Rectal smooth muscle tissue (tissue), 1 donor: ENCODE measurements at regions not wholly inside any gene's neighbourhood (a gene's known extent, or its start where the extent isn't known, plus 50 kb on each side); places are given as distances from the start of the nearest gene placed in this dataset.
"Not testable (repeated sequence)": the region's sequence is repeated elsewhere in the genome, so short reads cannot be mapped to it uniquely, and the experiment has no call there.

Experiments used
- H3K27ac ChIP-seq: one replicate; pipeline ENCODE4 v1.7.0; 2013; ENCODE audit warnings: low read depth, low read length, inconsistent platforms
- H3K27me3 ChIP-seq: one replicate; pipeline ENCODE4 v1.7.0; 2013; ENCODE audit warnings: low read length; ENCODE audit not compliant: control insufficient read depth, insufficient read depth
- H3K36me3 ChIP-seq: one replicate; pipeline ENCODE4 v1.7.0; 2013; ENCODE audit warnings: low read length; ENCODE audit not compliant: control insufficient read depth, insufficient read depth
- H3K4me1 ChIP-seq: one replicate; pipeline ENCODE4 v1.7.0; 2013; ENCODE audit warnings: low read length; ENCODE audit not compliant: control insufficient read depth, insufficient read depth
- H3K4me3 ChIP-seq: one replicate; pipeline ENCODE4 v1.7.0; 2013; ENCODE audit warnings: low read length
- H3K9ac ChIP-seq: one replicate; pipeline ENCODE4 v1.7.0; 2013; ENCODE audit warnings: low read length

DNA sequence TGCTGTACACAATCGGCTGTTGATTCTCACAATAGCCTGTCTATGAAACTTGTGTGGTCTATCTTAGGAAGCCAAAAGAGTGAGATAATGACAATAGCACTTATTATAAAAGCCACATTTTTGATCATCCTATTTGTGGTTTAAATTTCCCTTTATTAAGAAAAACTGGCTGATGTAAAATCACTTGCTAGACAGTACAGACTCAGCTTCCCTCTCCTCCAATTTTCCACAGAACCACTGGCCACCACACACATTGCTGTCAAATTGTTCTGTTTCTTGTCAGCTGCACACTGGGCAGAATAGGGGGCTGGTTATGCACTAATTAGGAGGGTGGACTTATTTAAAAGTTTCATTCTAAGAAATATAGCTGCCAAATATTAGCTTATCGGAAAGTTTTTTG is 425.9 kb downstream of the EPHA3 start:
- no peak overlapping the region for H3K9ac ChIP-seq
- H3K27me3 ChIP-seq: no peaks in the 10 kb centered on the region
- H3K4me1 ChIP-seq: no peaks in the 10 kb centered on the region
- no peak overlapping the region for H3K4me3 ChIP-seq
- no peak overlapping the region for H3K27ac ChIP-seq
- no peaks in the 10 kb centered on the region for H3K36me3 ChIP-seq

DNA sequence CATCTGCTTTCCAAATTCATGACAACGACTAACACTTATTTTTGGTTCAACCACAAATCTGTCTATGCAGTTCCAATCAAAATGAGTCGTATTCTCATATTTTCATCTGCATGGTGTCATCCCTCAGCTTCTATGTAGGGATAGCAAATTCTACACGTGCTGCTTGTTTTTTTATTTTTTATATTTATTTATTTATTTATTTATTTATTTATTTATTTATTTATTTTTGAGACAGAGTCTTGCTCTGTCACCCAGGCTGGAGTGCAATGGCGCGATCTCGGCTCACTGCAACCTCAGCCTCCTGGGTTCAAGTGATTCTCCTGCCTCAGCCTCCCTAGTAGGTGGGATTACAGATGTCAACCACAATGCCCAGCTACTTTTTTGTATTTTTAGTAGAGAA is 447.2 kb downstream of the EPHA3 start:
- H3K36me3 ChIP-seq, H3K9ac ChIP-seq, H3K27ac ChIP-seq, H3K4me3 ChIP-seq, H3K4me1 ChIP-seq, H3K27me3 ChIP-seq: not testable (repeated sequence)

DNA sequence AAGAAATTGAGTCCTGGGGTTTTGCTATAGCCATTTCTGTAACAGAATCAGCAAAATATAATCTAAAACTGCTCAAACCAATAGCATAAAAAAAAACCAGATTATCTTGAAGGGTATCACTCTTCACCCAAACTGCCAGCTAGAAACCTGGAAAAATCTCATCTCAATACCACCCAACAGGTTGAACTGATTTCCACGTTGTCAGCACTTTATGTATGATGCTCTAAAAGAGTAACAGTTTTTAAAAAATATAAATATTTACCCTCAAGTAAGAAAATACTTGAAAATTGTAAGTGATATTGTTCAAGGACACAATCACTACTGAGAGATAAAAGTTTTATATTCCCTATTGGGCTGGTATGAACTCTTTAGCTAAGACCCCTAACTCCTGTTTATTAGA is 451.3 kb downstream of the EPHA3 start:
- Histone ChIP-seq H3K36me3 (no peaks in the 10 kb centered on the region), H3K9ac (no peak overlapping the region), H3K4me1 (no peaks in the 10 kb centered on the region), H3K27ac (no peak overlapping the region), H3K27me3 (no peaks in the 10 kb centered on the region), H3K4me3 (no peak overlapping the region)

DNA sequence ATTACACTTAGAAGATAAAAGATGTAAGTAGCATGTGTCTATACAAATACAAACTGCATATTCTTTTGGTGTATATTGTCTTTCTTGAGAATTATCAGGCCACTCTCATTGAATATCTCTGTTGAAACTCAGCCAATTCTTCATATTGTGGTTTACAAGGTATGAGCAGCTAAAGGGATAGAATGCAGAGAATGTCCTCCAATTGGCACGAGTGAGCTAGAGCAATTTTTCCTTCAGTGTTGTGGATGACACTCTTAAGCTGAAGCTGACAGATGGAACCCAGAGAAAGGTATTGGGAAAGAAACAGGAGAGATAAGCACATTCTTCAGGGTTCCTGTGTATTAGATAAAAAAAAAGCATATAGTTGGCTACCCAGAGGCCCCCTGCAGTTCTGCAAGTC is 453.1 kb downstream of the EPHA3 start:
- no peaks in the 10 kb centered on the region for H3K4me1 ChIP-seq
- no peaks in the 10 kb centered on the region for H3K27me3 ChIP-seq
- H3K36me3 ChIP-seq: no peaks in the 10 kb centered on the region
- no peak overlapping the region for H3K4me3 ChIP-seq
- no peak overlapping the region for H3K27ac ChIP-seq
- H3K9ac ChIP-seq: no peak overlapping the region

DNA sequence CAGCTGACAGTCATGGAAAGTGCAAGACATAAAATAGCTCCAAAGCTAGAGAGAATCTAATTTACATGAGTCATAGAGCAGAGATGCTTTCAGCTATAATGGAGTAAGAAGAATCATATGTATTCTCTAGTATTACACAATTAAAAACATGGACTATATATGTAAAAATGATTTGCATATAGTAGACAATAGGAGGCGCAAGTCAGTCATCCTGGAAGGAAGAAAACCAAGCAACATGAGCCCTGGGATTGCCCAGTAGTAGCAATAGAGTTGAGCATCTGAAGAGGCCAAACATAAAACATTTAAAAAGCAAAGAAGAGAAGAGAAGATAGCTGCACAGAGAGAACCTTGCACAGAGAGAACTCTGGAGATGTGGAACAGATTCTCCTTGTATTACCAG is 455.0 kb downstream of the EPHA3 start:
- Histone ChIP-seq H3K27me3 (no peaks in the 10 kb centered on the region), H3K4me3 (no peak overlapping the region), H3K9ac (no peak overlapping the region), H3K4me1 (no peaks in the 10 kb centered on the region), H3K27ac (no peak overlapping the region), H3K36me3 (no peaks in the 10 kb centered on the region)

DNA sequence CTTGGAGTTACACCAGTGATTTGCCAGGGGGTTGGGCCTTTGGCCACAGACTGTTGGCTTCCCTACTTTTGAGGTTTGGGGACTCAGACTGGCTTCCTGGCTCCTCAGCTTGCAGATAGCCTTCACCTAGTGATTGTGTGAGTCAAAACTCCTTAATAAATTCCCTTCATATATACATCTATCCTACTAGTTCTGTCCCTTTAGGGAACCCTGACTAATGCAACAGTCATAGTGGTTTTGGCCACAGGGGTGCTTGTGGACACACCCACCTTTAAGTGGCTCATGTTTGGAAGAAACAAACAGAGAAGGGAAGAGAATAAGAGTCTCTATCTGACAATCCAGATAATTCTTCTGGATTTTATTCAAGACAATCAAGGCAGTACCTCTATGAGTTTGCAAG is 457.7 kb downstream of the EPHA3 start:
- Histone ChIP-seq H3K4me1 (no peaks in the 10 kb centered on the region), H3K9ac (no peak overlapping the region), H3K36me3 (no peaks in the 10 kb centered on the region), H3K27me3 (no peaks in the 10 kb centered on the region), H3K4me3 (no peak overlapping the region), H3K27ac (no peak overlapping the region)

DNA sequence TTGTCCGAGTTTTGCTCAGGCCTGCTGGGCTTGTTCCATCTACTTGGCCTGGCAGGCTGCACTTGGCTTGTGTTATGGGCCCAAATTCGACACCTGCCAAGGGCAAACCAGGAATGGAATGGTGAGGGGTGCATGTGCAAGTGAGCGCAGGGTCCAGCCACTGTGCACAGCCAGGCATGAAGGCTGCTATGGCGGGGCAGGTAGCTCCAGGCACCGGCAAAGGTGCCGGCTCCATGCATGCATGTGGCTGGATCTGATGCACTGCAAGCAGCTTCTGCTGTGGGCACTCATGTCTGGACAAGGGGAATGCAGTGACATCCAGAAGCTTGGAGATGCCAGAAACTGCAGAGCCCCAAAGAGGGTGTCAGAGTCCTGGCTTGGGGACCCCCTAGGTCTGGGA is 463.0 kb downstream of the EPHA3 start:
- no peaks in the 10 kb centered on the region for H3K36me3 ChIP-seq
- H3K4me1 ChIP-seq: no peaks in the 10 kb centered on the region
- H3K27me3 ChIP-seq: no peaks in the 10 kb centered on the region
- no peak overlapping the region for H3K9ac ChIP-seq
- H3K27ac ChIP-seq: no peak overlapping the region
- H3K4me3 ChIP-seq: no peak overlapping the region

DNA sequence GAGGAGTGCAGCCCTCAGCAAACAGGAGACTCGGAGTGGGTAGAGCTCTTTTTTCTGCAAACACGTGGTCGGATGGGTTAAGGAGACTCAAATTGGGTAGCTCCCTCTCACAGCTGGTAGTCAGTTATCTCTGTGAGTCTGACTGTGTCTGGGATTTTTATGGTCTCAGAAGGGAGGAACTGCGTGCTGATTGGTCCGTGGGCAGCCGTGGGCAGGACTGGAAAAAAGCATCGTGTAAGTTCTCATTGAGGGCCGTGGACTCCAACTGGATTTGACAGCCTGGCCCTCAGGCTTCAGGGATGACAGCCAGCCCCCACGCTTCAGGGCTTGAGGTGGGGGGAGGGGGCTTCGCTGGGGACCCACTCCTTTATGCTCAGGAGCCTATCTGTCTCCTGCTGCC is 463.9 kb downstream of the EPHA3 start:
- Histone ChIP-seq H3K4me3 (no peak overlapping the region), H3K36me3 (no peaks in the 10 kb centered on the region), H3K4me1 (no peaks in the 10 kb centered on the region), H3K9ac (no peak overlapping the region), H3K27me3 (no peaks in the 10 kb centered on the region), H3K27ac (no peak overlapping the region)

DNA sequence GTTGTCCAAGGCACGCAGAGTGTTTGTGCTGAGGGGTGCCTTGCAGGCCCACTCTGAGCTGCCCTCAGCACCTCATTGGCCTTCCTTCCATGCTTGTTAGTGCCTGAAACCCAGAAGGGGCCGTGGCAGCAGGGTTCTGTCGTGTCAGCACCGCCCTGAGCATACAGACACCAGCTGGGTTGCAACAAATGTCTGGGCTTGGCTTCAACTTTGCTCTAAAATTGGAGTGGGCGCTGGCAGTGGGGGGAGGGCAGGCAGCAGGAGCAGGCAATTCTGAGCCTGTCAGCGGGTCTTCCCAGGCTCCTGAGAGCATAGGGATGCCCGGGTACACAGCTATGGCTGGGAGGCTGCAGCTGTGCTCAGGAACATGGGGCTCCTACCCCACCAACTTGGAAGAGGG is 464.3 kb downstream of the EPHA3 start:
- Histone ChIP-seq H3K9ac (no peak overlapping the region), H3K27ac (no peak overlapping the region), H3K36me3 (no peaks in the 10 kb centered on the region), H3K4me1 (no peaks in the 10 kb centered on the region), H3K27me3 (no peaks in the 10 kb centered on the region), H3K4me3 (no peak overlapping the region)

DNA sequence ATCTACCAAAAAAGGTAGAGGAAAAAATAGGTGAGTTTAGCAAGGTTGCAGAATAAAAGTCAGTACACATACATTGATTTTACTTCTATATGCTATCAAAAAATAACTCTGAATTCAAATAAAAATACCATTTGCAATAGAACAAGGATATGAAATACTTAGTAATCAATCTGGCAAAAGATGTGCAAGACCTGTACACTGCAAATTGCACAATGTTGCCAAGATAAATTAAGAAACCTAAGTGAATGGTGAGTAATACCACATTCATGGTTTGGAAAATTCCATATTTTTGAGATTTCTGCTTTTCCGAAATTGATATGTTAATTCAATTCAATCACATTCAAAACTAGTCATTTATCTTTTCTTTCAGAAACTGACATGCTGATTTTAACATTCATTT is 464.8 kb downstream of the EPHA3 start:
- H3K4me1 ChIP-seq: no peaks in the 10 kb centered on the region
- H3K9ac ChIP-seq: no peak overlapping the region
- no peak overlapping the region for H3K27ac ChIP-seq
- H3K27me3 ChIP-seq: no peaks in the 10 kb centered on the region
- no peak overlapping the region for H3K4me3 ChIP-seq
- H3K36me3 ChIP-seq: no peaks in the 10 kb centered on the region

DNA sequence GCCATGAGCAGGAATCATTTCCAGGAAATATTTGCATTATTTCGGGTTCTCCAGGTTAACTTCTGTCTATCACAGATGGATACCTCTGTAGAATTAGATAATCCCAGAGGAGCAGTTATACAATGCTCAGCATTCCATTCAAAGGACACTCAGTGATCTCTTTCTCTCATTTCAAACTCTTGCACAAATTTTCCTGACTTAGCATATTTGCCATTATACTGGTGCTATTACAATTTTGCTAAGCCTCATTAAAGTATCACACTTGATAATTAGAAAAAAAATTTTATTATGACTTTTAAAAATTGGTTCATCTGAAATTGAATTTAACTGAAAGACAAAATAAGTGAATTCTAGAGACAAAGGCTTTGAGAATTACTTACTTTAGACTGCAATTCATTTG is 469.0 kb downstream of the EPHA3 start:
- Histone ChIP-seq H3K4me3 (no peak overlapping the region), H3K27ac (no peak overlapping the region), H3K36me3 (no peaks in the 10 kb centered on the region), H3K4me1 (no peaks in the 10 kb centered on the region), H3K27me3 (no peaks in the 10 kb centered on the region), H3K9ac (no peak overlapping the region)

DNA sequence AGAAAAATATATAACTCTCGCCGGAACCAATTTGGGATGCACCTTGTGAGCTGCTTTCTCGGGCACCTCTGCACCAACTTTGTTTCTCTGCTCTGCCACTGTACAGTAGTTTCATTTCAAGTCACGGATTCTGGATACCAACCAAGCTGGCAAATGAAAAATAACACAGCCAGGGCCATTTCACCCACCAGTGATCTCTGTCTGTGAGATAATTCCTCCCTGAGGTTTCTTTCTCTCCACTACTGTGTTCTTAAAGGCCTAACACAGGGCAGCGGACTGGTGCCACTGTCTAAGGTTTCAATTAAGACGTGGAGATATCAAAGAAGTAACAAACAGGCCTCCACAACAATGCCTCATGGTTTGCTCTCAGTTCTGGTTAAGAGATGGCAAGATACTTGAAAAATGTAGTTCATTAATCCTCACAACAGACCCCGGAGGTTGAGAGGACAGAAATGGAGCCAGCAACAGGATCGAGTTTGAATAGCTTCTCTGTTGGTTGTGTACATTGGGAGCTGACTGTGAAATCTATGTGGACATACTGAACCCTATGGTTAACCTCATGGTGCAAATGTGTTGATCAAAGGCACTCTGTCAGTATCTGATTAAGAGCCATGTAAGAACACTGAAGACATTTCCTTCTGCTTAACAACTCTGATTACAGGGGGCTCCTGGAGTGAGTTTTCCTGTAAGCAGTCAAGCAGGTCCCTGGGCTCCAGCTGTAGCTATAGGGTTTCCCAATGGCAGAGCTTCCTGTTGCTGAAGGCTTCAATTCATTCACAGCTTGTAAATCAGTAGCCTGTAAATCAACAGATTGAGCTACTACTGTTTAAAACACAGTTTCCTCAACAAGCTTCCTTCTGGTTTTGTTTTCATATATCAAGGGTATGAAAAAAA is 470.5 kb downstream of the EPHA3 start:
- H3K27me3 ChIP-seq: no peaks in the 10 kb centered on the region
- no peak overlapping the region for H3K9ac ChIP-seq
- H3K4me1 ChIP-seq: no peaks in the 10 kb centered on the region
- H3K4me3 ChIP-seq: no peak overlapping the region
- no peak overlapping the region for H3K27ac ChIP-seq
- no peaks in the 10 kb centered on the region for H3K36me3 ChIP-seq

DNA sequence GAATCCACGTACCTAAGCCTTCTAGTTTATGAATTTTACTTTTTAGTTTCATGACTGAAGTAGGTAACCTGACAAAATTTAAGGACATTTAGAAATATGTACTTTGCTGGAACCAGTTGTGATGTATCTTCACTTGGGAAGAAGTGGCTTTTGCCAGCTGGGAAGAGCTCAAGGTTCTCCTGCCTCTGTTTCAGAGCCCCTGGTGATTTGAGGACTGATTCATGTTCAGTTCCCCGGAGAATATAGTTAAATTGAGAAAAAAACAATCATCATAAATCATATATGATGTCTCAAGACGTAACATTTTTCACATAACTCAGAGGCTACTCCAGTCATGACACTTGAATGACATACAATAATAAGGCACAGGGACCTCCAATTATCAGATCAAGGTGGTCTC is 473.4 kb downstream of the EPHA3 start:
- Histone ChIP-seq H3K36me3 (no peaks in the 10 kb centered on the region), H3K9ac (no peak overlapping the region), H3K4me1 (no peaks in the 10 kb centered on the region), H3K27ac (no peak overlapping the region), H3K4me3 (no peak overlapping the region), H3K27me3 (no peaks in the 10 kb centered on the region)
